ENCODE measurements at regions not wholly inside any gene's neighbourhood (a gene's known extent, or its start where the extent isn't known, plus 50 kb on each side); places are given as distances from the start of the nearest gene placed in this dataset.

DNA sequence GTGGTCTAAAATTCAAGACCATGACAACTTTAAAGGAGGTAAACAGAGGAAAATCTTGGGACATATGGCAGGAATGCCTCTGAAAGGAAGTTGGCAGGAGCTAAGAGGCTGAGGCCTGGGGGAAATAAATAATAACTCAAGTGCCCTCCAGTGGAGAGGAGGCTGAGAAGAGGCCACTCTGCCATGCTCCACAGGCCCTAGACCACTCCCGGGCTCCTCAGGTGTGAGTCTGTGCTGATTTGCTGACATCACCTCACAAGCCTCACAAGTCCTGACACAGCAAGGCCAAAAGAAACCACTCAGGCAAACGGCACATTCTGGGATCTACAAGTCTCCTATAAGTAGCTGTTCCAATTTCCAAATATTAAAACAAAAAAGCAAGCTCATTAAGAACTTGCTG lies 91.0 kb upstream of the RIPOR2 start:
- TF ChIP-seq SP1 (IDR thresholded peaks at IDR 0.05) (no peak), BHLHE40 (IDR thresholded peaks at IDR 0.05; ENCODE audit: borderline replicate concordance) (no peak), FOXM1 (IDR thresholded peaks at IDR 0.05; ENCODE audit: borderline replicate concordance) (no peak), FOXK2 (IDR thresholded peaks at IDR 0.05) (no peak), TARDBP (IDR thresholded peaks at IDR 0.05) (no peak), LEF1 (IDR thresholded peaks at IDR 0.05; ENCODE audit: borderline replicate concordance) (no peak), L3MBTL2 (conservative IDR thresholded peaks at IDR 0.05) (no peak), FOXA1 (IDR thresholded peaks at IDR 0.05) (no peak)
